ENCODE measurements at regions not wholly inside any gene's neighbourhood (a gene's known extent, or its start where the extent isn't known, plus 50 kb on each side); places are given as distances from the start of the nearest gene placed in this dataset.

DNA sequence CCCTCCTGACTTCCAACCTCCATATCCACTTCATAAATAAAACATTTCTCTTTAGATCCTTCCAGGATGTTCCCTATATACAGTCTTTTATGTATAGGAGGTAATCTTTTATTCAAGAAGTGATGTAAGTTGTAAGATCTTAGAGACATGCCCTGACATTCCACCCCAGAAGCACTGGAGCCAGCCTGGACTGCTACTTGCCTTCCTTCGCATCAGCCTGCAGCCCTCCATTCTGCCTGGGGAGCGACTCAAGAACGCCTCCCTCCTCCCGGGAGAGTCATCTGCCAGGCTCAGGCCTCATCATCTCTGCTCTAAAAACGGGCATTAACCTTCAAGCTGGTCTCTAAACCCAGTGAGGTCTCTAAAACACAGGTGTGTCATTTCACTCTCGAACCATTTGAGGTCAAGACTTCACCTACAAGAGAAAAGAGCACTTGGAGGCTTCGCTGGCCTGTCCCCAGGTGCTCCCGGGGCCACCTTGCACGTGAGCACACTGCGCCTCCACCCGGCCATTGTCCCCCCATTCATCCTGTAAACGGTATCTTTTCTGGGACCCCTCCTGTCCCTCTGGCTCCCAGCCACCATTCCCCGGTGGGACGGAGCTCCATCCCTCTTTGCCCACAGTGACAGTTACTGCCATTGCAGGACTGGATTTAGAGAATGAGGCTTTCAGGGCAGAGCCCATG is 107.5 kb upstream of the PDE10A start (continued):
- TF ChIP-seq, protein P1, sequence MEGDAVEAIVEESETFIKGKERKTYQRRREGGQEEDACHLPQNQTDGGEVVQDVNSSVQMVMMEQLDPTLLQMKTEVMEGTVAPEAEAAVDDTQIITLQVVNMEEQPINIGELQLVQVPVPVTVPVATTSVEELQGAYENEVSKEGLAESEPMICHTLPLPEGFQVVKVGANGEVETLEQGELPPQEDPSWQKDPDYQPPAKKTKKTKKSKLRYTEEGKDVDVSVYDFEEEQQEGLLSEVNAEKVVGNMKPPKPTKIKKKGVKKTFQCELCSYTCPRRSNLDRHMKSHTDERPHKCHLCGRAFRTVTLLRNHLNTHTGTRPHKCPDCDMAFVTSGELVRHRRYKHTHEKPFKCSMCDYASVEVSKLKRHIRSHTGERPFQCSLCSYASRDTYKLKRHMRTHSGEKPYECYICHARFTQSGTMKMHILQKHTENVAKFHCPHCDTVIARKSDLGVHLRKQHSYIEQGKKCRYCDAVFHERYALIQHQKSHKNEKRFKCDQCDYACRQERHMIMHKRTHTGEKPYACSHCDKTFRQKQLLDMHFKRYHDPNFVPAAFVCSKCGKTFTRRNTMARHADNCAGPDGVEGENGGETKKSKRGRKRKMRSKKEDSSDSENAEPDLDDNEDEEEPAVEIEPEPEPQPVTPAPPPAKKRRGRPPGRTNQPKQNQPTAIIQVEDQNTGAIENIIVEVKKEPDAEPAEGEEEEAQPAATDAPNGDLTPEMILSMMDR (IDR thresholded peaks at IDR 0.05): no peak
- TF ChIP-seq, protein P2, sequence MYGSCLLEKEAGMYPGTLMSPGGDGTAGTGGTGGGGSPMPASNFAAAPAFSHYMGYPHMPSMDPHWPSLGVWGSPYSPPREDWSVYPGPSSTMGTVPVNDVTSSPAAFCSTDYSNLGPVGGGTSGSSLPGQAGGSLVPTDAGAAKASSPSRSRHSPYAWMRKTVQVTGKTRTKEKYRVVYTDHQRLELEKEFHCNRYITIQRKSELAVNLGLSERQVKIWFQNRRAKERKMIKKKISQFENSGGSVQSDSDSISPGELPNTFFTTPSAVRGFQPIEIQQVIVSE (CRISPR knock-in tag; IDR thresholded peaks at IDR 0.05; ENCODE audit: borderline replicate concordance): no peak

DNA sequence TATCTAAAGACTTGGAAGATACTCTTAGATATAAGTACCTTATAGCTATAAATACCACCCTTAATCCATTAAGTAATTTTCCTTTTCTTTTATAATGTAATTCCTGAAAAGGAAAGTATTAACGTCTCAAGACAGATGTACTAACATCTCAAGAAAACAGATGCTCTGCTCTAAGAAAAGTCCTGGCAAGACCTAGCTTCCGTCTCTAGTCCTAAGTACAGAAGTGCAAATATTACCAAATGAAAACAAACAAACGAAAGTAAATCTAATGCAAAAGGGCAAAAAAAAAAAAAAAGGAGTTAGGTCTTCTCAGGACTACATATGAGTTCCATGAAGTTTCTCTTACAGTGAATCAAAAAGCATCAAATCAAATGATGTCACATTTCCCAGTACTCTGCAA is 106.8 kb upstream of the PDE10A start:
- peaks cover 32% of the 10 kb centered on the region for H3K27me3 Mint-ChIP-seq (ENCODE audit: low read depth)
- no peaks in the 10 kb centered on the region; the same call in 1 of the 2 replicates for H3K4me1 Mint-ChIP-seq
- ChIA-PET CTCF (interaction anchor here (0.9 kb wide), 1 partner anchor 43 kb away, joined by 4 read pairs; no protein-coding TSS in a partner anchor), POLR2A (interaction anchor here (0.6 kb wide), 1 partner anchor 312 kb away, joined by 3 read pairs; no protein-coding TSS in a partner anchor)
- no peaks in the 10 kb centered on the region for H3K9me3 Mint-ChIP-seq
- H3K27ac Mint-ChIP-seq: no peak overlapping the region
- DNase-seq (ENCODE audit: low spot score) (no peak), ATAC-seq (no peak)
- H3K4me3 Mint-ChIP-seq: no peak overlapping the region
- H3K36me3 Mint-ChIP-seq: no peaks in the 10 kb centered on the region
- TF ChIP-seq, protein P3, sequence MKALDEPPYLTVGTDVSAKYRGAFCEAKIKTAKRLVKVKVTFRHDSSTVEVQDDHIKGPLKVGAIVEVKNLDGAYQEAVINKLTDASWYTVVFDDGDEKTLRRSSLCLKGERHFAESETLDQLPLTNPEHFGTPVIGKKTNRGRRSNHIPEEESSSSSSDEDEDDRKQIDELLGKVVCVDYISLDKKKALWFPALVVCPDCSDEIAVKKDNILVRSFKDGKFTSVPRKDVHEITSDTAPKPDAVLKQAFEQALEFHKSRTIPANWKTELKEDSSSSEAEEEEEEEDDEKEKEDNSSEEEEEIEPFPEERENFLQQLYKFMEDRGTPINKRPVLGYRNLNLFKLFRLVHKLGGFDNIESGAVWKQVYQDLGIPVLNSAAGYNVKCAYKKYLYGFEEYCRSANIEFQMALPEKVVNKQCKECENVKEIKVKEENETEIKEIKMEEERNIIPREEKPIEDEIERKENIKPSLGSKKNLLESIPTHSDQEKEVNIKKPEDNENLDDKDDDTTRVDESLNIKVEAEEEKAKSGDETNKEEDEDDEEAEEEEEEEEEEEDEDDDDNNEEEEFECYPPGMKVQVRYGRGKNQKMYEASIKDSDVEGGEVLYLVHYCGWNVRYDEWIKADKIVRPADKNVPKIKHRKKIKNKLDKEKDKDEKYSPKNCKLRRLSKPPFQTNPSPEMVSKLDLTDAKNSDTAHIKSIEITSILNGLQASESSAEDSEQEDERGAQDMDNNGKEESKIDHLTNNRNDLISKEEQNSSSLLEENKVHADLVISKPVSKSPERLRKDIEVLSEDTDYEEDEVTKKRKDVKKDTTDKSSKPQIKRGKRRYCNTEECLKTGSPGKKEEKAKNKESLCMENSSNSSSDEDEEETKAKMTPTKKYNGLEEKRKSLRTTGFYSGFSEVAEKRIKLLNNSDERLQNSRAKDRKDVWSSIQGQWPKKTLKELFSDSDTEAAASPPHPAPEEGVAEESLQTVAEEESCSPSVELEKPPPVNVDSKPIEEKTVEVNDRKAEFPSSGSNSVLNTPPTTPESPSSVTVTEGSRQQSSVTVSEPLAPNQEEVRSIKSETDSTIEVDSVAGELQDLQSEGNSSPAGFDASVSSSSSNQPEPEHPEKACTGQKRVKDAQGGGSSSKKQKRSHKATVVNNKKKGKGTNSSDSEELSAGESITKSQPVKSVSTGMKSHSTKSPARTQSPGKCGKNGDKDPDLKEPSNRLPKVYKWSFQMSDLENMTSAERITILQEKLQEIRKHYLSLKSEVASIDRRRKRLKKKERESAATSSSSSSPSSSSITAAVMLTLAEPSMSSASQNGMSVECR (CRISPR knock-in tag; IDR thresholded peaks at IDR 0.05; ENCODE audit: borderline replicate concordance): no peak
- TF ChIP-seq NR2C2 (CRISPR knock-in tag; IDR thresholded peaks at IDR 0.05): no peak
- TF ChIP-seq ZNF317 (CRISPR knock-in tag; IDR thresholded peaks at IDR 0.05; ENCODE audit: borderline replicate concordance, low read depth): no peak
- TF ChIP-seq, protein P4, sequence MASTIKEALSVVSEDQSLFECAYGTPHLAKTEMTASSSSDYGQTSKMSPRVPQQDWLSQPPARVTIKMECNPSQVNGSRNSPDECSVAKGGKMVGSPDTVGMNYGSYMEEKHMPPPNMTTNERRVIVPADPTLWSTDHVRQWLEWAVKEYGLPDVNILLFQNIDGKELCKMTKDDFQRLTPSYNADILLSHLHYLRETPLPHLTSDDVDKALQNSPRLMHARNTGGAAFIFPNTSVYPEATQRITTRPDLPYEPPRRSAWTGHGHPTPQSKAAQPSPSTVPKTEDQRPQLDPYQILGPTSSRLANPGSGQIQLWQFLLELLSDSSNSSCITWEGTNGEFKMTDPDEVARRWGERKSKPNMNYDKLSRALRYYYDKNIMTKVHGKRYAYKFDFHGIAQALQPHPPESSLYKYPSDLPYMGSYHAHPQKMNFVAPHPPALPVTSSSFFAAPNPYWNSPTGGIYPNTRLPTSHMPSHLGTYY (CRISPR knock-in tag; IDR thresholded peaks at IDR 0.05): no peak
- TF ChIP-seq, protein P5, sequence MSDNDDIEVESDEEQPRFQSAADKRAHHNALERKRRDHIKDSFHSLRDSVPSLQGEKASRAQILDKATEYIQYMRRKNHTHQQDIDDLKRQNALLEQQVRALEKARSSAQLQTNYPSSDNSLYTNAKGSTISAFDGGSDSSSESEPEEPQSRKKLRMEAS (CRISPR knock-in tag; IDR thresholded peaks at IDR 0.05): no peak
- no peak for TF ChIP-seq GABPB1 (CRISPR knock-in tag; IDR thresholded peaks at IDR 0.05)
- no peak for TF ChIP-seq FOXJ3 (CRISPR knock-in tag; IDR thresholded peaks at IDR 0.05; ENCODE audit: borderline replicate concordance)
- TF ChIP-seq, protein P6, sequence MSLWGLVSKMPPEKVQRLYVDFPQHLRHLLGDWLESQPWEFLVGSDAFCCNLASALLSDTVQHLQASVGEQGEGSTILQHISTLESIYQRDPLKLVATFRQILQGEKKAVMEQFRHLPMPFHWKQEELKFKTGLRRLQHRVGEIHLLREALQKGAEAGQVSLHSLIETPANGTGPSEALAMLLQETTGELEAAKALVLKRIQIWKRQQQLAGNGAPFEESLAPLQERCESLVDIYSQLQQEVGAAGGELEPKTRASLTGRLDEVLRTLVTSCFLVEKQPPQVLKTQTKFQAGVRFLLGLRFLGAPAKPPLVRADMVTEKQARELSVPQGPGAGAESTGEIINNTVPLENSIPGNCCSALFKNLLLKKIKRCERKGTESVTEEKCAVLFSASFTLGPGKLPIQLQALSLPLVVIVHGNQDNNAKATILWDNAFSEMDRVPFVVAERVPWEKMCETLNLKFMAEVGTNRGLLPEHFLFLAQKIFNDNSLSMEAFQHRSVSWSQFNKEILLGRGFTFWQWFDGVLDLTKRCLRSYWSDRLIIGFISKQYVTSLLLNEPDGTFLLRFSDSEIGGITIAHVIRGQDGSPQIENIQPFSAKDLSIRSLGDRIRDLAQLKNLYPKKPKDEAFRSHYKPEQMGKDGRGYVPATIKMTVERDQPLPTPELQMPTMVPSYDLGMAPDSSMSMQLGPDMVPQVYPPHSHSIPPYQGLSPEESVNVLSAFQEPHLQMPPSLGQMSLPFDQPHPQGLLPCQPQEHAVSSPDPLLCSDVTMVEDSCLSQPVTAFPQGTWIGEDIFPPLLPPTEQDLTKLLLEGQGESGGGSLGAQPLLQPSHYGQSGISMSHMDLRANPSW (CRISPR knock-in tag; conservative IDR thresholded peaks at IDR 0.05; ENCODE audit: low read depth): no peak
- TF ChIP-seq, protein P7, sequence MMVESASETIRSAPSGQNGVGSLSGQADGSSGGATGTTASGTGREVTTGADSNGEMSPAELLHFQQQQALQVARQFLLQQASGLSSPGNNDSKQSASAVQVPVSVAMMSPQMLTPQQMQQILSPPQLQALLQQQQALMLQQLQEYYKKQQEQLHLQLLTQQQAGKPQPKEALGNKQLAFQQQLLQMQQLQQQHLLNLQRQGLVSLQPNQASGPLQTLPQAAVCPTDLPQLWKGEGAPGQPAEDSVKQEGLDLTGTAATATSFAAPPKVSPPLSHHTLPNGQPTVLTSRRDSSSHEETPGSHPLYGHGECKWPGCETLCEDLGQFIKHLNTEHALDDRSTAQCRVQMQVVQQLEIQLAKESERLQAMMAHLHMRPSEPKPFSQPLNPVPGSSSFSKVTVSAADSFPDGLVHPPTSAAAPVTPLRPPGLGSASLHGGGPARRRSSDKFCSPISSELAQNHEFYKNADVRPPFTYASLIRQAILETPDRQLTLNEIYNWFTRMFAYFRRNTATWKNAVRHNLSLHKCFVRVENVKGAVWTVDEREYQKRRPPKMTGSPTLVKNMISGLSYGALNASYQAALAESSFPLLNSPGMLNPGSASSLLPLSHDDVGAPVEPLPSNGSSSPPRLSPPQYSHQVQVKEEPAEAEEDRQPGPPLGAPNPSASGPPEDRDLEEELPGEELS (CRISPR knock-in tag; IDR thresholded peaks at IDR 0.05): no peak
- no peak for TF ChIP-seq ZNF219 (CRISPR knock-in tag; IDR thresholded peaks at IDR 0.05; ENCODE audit: borderline replicate concordance)
- TF ChIP-seq, protein P8, sequence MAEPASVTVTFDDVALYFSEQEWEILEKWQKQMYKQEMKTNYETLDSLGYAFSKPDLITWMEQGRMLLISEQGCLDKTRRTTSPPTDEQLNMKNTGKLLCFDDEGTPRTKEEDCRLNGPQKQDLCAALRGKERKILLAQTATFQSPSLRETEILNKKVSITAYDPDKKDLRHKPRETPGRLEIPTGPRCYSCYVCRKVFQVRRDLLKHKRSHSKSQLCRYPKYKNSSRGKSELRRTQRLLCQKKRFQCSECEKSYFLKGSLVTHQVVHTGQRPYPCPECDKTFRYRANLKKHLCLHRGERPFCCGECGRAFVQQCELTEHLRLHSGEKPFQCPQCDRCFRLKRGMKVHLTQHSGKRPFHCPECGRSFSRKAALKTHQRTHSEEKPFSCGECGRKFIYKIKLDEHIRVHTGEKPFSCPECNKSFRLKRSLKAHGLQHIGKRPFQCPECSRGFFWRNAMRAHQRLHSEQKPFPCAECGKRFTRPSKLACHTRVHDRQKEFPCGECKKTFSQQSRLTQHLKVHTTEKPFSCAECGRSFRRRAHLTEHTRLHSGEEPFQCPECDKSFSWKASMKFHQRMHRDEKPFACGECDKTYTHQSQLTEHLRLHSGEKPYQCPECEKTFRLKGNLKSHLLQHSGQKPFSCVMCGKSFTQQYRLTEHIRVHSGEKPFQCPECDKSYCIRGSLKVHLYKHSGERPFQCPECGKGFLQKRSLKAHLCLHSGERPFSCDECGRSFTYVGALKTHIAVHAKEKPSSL (CRISPR knock-in tag; conservative IDR thresholded peaks at IDR 0.05): no peak
- TF ChIP-seq MXD4 (CRISPR knock-in tag; IDR thresholded peaks at IDR 0.05; ENCODE audit: borderline replicate concordance): no peak
